Loucy (cell line): ENCODE measurements at regions not wholly inside any gene's neighbourhood (a gene's known extent, or its start where the extent isn't known, plus 50 kb on each side); places are given as distances from the start of the nearest gene placed in this dataset.

Experiments used
- H2AFZ ChIP-seq: fragments of 200-600 bp; sonication (generic); 2 replicates; pipeline ENCODE4 v1.6.0; 2016; ENCODE audit warnings: antibody characterized with exemption, mild to moderate bottlenecking, low read length, moderate library complexity
- H3F3A ChIP-seq: fragments of 200-600 bp; 2 replicates; pipeline ENCODE4 v1.6.0; 2016; ENCODE audit warnings: antibody characterized with exemption, low read depth, mild to moderate bottlenecking
- H3K27me3 ChIP-seq: fragments of 200-600 bp; sonication (generic); 2 replicates; pipeline ENCODE4 v1.6.1; 2014; ENCODE audit warnings: low read length, mild to moderate bottlenecking; ENCODE audit not compliant: insufficient read depth, poor library complexity, severe bottlenecking
- H3K36me3 ChIP-seq: fragments of 200-600 bp; sonication (generic); 2 replicates; pipeline ENCODE4 v1.6.1; 2016; ENCODE audit warnings: low read length; ENCODE audit not compliant: insufficient read depth
- H3K4me1 ChIP-seq: fragments of 200-600 bp; sonication (generic); 2 replicates; pipeline ENCODE4 v1.5.1; 2014; ENCODE audit warnings: low read length, mild to moderate bottlenecking; ENCODE audit not compliant: insufficient read depth, poor library complexity, severe bottlenecking
- H3K4me2 ChIP-seq: fragments of 200-600 bp; sonication (generic); 2 replicates; pipeline ENCODE4 v1.6.0; 2014; ENCODE audit warnings: antibody characterized with exemption, low read length, low read depth, mild to moderate bottlenecking; ENCODE audit not compliant: poor library complexity, severe bottlenecking
- H3K4me3 ChIP-seq: fragments of 200-600 bp; sonication (generic); 2 replicates; pipeline ENCODE4 v1.5.1; 2014; ENCODE audit warnings: low read length, mild to moderate bottlenecking, mixed read lengths; ENCODE audit not compliant: poor library complexity, severe bottlenecking
- H3K79me2 ChIP-seq: fragments of 200-600 bp; sonication (generic); 2 replicates; pipeline ENCODE4 v1.6.1; 2014; ENCODE audit warnings: low read length; ENCODE audit not compliant: insufficient read depth
- H3K9ac ChIP-seq: fragments of 200-600 bp; sonication (generic); 2 replicates; pipeline ENCODE4 v1.6.0; 2014; ENCODE audit warnings: mild to moderate bottlenecking, low read depth, low read length, moderate library complexity; ENCODE audit not compliant: poor library complexity, severe bottlenecking
- H3K9me2 ChIP-seq: fragments of 200-600 bp; sonication (generic); replicated peaks from 2 replicates; pipeline ENCODE4 v1.6.1; 2016; ENCODE audit warnings: low read depth, low read length, mixed read lengths
- H3K9me3 ChIP-seq: fragments of 200-600 bp; sonication (generic); 2 replicates; pipeline ENCODE4 v1.6.1; 2014; ENCODE audit warnings: mild to moderate bottlenecking, antibody characterized with exemption, low read length, low read depth; ENCODE audit not compliant: insufficient read depth
- H4K20me1 ChIP-seq: fragments of 200-600 bp; sonication (generic); 2 replicates; pipeline ENCODE4 v1.6.0; 2014; ENCODE audit warnings: antibody characterized with exemption, low read length, mild to moderate bottlenecking; ENCODE audit not compliant: insufficient read depth, poor library complexity, severe bottlenecking
- EZH2phosphoT487 ChIP-seq: fragments of 200-600 bp; IDR thresholded peaks from 2 replicates; pipeline ENCODE4 v1.6.1; 2018; ENCODE audit warnings: antibody characterized with exemption, mild to moderate bottlenecking, moderate library complexity, borderline replicate concordance
- TF ChIP-seq, protein P1 (sequence below): fragments of 200-600 bp; sonication (generic); conservative IDR thresholded peaks from 2 replicates; pipeline ENCODE4 v1.5.1; 2014; ENCODE audit warnings: mild to moderate bottlenecking, antibody characterized with exemption, low read length

DNA sequence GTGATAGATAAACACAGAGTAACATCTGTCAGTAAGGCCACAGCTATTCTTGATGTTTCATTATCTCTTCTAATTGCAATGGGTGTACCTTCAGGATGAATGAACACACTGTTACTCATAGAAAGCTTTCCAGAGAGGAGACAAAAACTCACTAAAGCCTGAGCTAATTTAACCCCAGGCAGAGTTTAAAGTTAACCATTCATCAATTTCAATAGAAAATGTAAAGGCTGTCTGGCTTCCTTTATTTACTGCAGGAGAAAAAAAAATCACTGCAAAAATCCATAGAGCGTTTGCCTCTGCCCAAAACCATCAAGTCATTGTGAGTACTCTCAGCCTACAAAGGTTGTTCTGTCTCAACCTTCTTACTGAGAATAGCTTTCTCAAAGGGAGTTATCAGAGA lies 376.9 kb downstream of the PPP4R3C start:
- no peak overlapping the region for H3K4me3 ChIP-seq
- H4K20me1 ChIP-seq = no peaks in the 10 kb centered on the region
- no peaks in the 10 kb centered on the region for H3K27me3 ChIP-seq
- TF ChIP-seq EZH2phosphoT487 = no peak
- TF ChIP-seq, protein P1, sequence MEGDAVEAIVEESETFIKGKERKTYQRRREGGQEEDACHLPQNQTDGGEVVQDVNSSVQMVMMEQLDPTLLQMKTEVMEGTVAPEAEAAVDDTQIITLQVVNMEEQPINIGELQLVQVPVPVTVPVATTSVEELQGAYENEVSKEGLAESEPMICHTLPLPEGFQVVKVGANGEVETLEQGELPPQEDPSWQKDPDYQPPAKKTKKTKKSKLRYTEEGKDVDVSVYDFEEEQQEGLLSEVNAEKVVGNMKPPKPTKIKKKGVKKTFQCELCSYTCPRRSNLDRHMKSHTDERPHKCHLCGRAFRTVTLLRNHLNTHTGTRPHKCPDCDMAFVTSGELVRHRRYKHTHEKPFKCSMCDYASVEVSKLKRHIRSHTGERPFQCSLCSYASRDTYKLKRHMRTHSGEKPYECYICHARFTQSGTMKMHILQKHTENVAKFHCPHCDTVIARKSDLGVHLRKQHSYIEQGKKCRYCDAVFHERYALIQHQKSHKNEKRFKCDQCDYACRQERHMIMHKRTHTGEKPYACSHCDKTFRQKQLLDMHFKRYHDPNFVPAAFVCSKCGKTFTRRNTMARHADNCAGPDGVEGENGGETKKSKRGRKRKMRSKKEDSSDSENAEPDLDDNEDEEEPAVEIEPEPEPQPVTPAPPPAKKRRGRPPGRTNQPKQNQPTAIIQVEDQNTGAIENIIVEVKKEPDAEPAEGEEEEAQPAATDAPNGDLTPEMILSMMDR = no peak
- no peaks in the 10 kb centered on the region for H3K4me1 ChIP-seq
- no peaks in the 10 kb centered on the region for H3K9me2 ChIP-seq
- no peak overlapping the region for H3K9ac ChIP-seq
- H3K4me2 ChIP-seq = no peak overlapping the region
- no peaks in the 10 kb centered on the region for H3F3A ChIP-seq
- H3K9me3 ChIP-seq = no peaks in the 10 kb centered on the region
- H3K36me3 ChIP-seq = no peaks in the 10 kb centered on the region
- H2AFZ ChIP-seq = no peak overlapping the region
- no peaks in the 10 kb centered on the region for H3K79me2 ChIP-seq

DNA sequence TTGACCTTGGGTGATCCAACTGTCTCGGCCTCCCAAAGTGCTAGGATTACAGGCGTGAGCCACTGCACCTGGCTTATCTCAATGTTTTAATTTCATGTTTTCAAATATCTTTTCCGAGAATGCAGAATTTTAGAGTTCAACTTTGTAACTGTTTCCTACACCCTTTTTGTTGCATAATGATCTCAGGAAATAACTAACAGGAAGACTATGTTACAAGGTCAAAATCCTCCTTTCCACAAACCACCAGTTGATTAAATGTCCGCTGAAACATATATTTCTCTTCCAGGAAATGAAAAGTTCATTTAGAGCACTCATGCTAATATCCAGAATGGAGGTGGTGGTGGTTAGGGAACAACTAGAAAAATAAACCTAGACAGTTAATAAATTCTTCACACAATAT lies 377.8 kb downstream of the PPP4R3C start:
- H3K9me3 ChIP-seq = no peaks in the 10 kb centered on the region
- H3F3A ChIP-seq = no peaks in the 10 kb centered on the region
- no peak for TF ChIP-seq EZH2phosphoT487
- TF ChIP-seq, protein P1 = no peak
- no peaks in the 10 kb centered on the region for H4K20me1 ChIP-seq
- H3K79me2 ChIP-seq = no peaks in the 10 kb centered on the region
- H3K4me2 ChIP-seq = no peak overlapping the region
- no peaks in the 10 kb centered on the region for H3K27me3 ChIP-seq
- H3K36me3 ChIP-seq = no peaks in the 10 kb centered on the region
- H2AFZ ChIP-seq = no peak overlapping the region
- H3K4me1 ChIP-seq = no peaks in the 10 kb centered on the region
- H3K9me2 ChIP-seq = no peaks in the 10 kb centered on the region
- H3K9ac ChIP-seq = no peak overlapping the region
- no peak overlapping the region for H3K4me3 ChIP-seq

DNA sequence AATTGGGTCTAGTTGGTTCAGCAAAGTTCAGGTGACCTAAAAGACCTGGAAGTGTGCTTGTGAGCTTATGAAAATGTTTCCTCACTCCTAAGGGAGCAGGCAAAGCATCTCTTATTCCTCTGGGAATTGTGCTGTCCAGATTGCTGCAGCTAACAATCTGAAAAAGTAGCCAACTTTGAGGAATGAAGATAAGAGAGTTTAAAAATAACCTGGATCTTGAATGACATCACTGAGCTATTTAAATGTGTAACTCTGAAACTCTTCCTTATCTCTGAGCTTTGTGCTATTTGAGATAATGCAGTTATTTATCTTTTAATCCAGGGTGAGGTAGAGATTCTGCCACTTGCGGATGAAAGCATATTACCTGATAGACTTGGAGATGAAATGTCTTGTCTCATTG lies 384.8 kb downstream of the PPP4R3C start:
- Histone ChIP-seq H3K4me2 (no peak overlapping the region), H3K9me2 (no peaks in the 10 kb centered on the region), H3K4me1 (no peaks in the 10 kb centered on the region), H3K36me3 (no peaks in the 10 kb centered on the region), H2AFZ (no peak overlapping the region), H3K4me3 (no peak overlapping the region), H3K79me2 (no peaks in the 10 kb centered on the region), H4K20me1 (no peaks in the 10 kb centered on the region), H3K9me3 (no peaks in the 10 kb centered on the region), H3K9ac (no peak overlapping the region), H3K27me3 (no peaks in the 10 kb centered on the region), H3F3A (no peaks in the 10 kb centered on the region)
- TF ChIP-seq, protein P1 = no peak
- TF ChIP-seq EZH2phosphoT487 = no peak
